SW 1271 (cell line): ENCODE measurements at regions not wholly inside any gene's neighbourhood (a gene's known extent, or its start where the extent isn't known, plus 50 kb on each side); places are given as distances from the start of the nearest gene placed in this dataset.
A peak's percentile ranks its signal among the peaks of the same experiment; 100 is the strongest.
"Not testable (repeated sequence)": the region's sequence is repeated elsewhere in the genome, so short reads cannot be mapped to it uniquely, and the experiment has no call there.

ENCODE experiments used
- DNase-seq, 2 experiments: peaks; one replicate each; lab custom pipeline; 2025; lab: John Stamatoyannopoulos, UW

DNA sequence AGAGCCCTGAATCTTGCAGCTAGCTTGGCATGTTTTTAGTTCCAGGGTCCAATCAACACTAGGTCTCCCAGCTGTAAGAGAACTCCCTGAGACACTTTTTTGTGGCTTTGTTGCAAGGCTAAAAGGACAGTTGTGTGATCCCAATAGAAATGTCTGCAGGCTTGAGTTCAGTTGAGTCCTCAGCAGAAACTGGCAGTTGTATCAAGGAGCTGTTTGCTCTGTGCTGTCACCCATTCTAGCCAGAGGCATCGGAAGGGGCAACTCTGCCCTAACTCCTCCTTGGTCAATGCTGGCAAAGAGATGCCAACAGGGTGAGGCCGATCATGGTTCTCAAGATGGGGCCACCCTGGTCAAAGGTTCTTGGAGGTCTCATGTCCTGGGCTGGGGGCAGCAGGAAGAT lies 224.1 kb downstream of the BUB3 start:
- DNase-seq, result no peak

DNA sequence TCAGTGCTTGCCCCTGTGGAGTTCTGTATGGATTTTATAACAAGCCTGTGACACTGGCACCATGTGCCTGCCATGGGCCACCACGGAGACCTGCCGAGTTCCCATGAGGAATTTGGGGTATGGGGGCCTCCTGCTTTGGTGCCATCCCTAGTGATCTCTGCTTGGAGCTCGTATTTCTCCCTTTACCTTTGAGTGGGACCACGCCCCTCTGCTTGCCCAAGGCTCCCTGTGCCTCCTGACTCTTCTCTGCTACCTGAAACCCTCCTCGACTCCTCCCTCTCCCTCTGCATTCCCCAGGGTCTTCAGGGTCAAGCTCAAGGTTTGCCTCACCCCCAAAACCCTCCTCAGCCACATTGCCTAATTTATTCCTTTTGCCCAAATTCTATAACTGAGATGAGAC lies 225.0 kb downstream of the BUB3 start:
- no peak for DNase-seq

DNA sequence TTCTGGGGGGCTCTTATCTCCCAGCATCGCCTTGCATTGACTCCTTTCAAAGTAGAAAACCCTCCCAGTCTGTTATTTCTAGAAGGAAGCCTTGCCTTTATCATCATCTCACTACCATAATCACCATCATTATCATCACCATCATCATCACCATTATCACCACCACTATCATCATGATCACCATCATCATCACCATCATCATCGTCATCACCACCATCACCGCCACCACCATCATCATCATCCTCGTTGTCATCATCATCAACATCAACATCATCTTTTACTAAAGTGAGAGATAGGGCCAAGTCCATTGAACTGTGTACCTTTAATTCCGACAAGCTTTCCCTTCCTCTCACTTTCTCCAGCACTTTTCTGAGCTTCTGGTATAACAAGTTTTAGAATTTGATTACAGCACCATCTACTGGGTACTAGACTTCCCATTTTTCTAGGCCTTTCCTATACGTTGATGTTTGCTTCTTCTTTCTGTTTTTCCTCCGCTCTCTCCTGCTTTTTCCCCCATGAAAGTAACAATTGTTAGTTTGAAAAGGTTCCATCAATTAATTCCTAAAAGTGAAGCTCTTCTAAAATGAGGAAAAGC lies 226.4 kb downstream of the BUB3 start:
- DNase-seq, result peak in 1 of 2 experiments; percentile 13

DNA sequence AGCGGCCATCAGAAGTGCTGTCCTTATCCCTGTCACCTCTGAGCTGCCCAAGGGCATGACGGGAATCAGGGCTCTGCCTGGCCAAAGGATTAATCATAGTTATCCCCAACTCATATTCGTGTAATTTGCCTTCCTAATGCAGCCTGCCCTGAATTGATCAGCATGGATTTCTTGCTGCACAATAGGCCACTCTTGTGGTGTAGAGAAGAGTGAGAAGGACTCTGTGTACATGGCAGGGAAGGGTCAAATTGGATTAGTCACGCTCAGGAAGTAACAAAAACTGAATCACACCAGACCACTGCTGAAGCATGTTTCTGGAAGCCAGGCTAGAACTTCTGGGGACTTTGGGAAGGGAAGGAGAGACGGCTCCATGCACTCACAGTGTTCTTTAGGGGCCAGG lies 227.0 kb downstream of the BUB3 start:
- no peak for DNase-seq

DNA sequence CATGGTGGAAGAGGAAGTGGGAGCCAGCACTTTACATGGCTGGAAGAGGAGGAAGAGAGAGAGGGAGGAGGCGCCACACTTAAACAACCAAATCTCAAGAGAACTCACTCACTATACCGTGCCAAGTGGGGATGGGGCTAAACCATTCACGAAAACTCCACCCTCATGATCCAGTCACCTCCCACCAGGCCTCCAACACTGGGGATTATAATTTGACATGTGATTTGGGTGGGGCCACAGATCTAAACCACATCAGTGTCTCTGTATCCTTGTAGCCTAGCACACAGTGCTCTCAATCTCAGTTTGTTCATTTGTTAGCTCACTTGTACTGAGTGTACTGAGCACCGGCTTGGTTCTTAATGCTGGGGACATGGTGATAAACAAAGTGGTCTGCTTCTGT lies 228.3 kb downstream of the BUB3 start:
- no peak for DNase-seq

DNA sequence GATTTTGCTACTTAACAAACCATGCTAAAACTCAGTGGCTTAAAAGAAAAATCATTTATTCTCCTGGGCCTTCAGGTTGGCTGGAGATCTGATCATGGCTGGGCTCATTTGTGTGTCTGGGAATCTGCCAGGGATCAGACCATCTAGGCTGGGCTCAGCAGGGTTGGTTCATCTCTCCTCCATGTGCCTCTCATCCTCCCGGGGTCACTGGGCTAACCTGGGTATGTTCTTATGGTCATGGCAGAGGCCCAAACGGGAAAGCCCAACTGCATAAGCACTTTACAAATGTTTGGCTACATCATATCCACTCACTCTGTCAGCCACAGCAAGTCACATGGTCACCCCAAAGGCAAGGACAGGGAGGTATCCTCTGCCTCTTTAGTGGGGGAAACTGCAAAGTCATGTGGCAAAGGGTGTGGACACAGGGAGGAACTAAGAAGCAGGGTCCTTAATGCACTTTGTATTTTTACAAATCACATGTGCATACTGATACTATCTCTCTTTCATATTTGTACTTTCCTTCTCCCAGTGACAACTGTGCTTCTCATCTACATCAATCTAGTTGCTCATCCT lies 231.4 kb downstream of the BUB3 start:
- DNase-seq, result no peak

DNA sequence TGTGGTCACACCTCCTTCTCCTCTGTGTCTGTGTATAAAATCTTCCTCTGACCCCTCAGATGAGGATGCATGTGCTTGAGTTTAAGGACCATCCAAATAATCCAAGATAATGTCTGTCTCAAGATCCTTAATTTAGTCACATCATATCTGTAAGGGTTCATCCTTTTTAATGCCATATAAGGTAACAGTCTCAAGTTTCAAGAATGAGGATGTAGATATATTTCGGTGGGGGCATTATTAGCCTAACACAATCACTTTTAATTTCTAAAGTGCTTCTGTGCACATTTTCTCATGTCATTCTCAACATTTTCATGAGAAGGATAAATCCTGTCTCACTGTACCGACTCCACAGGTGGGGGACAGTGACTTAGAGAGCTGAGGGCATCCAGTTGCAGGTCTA lies 235.3 kb downstream of the BUB3 start:
- DNase-seq, result no peak

DNA sequence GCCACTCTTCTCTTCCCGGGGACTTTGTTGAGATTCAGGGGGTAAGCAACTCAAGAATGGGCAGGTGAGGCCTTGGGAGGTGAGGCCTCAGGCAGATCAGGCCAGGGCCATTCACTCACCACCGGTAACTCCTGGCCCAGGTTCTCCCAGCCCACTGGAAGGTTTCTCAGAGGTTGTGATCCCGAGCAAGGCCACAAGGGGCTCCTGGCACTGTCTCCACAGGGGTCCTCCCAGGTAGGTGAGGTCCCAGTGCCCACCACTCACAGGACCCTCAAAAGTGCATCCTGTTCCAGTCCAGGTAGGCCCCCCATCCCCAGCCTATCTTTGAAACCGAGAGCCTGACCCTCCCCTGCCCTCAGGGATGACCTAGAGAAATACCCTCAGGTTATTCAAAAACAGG lies 236.1 kb downstream of the BUB3 start:
- DNase-seq, result no peak

DNA sequence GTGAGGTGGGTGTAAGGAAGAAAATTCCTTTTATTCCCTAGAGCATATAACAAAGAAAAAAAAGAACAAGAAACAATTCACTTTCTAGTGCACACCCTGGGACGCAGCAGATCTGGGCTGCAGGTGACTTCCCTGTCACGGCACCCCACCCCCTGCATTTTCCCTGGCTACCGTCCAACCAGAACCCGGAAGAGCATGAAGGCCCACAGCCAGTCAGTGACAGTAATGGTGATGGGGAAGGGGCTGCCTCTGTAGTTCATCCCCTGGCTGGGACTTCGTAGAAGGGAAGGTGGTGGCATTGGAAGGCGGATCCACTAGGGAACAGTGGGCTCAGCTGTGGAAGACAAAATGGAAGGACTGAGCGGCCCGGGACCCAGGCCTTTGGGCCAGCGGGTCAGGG lies 236.7 kb downstream of the BUB3 start:
- no peak for DNase-seq

DNA sequence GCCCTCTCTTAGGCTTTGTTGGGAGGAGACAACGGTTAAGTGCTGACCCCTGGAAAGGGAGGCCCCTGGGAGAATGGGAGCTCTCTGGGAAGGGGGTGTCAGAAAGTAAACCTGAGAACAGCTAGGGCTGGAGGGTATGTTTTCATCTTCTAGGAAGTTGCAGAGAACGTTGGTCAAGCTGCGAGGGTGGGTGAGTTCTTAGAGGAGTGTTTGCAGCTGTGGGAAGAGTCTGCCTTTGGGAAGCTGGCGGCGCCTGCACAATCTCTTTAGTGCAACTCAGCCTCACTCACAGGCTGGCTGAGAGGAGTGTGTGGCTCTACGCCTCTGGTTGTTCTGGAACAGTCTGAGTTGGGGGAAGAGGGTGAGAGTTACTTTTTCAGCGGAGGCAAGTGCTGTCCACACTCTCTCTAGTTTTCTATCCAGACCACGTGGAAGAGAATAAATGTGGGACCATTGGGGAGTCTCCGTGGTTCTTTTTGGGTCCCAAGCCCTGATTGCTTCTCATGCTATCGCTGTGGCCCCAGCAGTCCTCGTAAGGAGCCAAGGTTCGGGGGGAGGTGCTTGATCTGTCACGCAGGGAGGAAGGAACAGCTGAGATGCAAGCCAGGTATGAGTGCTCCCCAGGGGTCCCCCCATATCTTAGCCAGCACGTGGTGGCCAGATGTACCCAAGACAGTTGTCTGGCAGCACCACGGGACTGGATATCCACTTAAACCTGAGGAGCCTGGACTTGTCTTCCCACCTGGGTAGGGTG lies 237.2 kb downstream of the BUB3 start:
- DNase-seq, result no peak

DNA sequence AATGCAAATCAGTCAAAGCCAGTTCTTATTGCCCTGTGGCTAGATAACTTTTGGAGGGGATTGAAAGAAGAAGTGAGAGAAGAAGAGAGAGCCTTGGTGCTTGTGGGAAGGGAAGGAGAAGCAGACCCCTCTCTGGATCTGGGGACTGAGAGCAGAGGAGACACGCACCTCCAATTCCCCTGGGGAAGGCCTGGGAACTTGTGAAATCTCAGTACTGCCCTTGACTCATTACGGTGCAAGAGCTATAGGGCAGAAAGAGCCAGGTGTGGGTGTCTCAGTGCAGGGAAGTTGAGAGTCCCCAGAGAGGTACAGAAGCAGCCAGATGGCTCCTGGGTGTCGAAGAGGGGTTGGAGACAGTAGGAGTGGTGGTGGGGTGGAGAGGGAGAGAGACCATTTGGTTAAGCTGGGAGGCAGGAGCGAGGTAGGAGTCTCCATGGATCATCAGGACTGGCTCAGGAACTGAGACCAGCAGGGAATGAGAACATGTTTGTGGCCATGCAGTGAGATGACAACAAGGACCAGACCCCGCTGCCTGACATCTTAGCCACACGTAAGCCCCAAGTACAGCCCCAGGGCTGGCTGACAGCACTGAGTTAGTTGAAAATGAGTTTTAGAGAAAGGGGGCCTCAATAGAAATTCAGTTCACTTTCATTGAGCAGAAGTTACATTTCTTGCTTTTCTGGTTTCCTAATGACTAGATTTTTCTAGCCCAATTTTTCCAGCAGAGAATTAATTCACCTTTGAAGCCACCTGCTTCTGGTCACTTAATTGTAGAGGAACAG lies 238.2 kb downstream of the BUB3 start:
- DNase-seq, result no peak

DNA sequence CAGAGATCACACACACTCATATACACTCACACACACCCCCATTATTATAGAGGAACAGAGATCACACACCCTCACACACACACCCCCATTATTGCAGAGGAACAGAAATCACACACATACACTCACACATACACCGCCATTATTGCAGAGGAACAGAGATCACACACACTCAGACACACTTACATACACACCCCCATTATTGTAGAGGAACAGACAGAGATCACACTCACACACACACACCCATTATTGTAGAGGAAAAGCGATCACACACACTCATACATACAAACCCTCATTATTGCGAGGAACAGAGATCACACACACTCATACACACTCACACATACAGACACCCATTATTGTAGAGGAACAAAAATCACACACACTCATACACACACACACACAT lies 239.0 kb downstream of the BUB3 start:
- DNase-seq, result no peak

DNA sequence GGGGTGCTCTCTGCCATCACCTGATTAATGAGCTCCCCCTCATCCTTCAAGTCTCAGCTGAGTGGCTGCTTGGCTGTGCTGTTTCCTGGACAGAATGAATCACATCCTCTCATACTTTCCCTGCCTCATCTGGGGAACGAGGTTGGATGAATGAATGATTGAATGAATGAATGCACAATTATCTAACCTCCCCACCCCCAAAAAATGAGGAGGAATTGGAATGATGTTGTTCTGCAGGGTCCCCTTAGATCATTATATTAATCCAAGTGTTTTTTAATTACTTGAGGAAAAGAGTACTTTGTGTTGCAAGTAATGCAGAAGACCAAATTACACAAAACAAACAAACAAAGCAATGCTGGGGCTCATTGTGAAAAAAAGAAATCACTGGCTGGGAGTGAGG lies 240.2 kb downstream of the BUB3 start:
- no peak for DNase-seq

DNA sequence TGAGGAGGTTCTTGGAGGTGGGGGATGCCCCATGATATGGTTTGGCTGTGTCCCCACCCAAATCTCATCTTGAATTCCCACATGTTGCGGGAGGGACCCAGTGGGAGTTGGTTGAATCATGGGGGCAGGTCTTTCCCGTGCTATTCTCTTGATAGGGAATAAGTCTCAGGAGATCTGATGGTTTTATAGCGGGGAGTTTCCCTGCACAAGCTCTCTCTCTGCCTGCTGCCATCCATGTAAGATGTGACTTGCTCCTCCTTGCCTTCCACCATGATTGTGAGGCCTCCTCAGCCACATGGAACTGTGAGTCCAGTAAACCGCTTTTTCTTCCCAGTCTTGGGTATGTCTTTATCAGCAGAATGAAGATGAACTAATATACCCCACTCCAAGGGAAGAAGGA lies 241.0 kb downstream of the BUB3 start:
- not testable (repeated sequence) for DNase-seq

DNA sequence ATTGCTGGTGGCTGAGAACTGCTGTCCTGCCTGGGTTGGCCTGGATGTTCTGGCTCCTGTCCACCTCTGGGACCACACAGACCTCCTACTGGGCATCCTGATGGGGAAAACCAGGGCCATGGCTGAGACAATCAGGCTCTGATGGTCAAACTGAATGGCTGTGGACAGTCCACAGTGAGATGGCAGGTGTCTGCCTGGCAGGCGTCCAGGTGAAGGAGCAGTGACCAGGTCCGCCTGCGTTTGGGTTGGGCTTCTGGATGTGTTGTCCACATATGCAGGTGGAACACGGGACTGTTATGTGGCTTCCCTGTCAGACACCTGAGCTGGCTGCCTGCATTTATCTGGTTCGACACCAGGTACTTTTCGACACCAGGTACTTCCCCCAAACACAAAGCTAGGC lies 241.7 kb downstream of the BUB3 start:
- no peak for DNase-seq

DNA sequence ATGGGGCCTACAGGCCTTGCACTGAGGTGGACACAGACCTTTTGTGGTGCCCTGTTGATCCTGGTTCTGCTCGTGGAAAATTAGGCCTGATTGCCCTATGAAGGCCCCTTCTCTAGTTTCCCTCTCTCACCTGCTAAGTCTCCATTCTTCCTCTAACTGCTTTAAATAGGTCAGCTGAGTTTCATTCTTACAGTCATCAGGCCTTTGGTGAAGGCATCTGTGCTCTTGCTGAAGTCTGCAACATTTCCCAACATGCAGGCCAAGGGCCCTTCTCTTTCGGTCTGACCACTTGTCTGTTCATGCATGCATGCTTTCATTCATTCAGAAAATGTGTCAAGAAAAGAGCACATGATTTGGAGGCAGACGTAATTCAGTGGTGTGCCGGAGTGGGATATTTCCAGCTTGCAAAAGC lies 244.0 kb downstream of the BUB3 start:
- DNase-seq, result no peak

DNA sequence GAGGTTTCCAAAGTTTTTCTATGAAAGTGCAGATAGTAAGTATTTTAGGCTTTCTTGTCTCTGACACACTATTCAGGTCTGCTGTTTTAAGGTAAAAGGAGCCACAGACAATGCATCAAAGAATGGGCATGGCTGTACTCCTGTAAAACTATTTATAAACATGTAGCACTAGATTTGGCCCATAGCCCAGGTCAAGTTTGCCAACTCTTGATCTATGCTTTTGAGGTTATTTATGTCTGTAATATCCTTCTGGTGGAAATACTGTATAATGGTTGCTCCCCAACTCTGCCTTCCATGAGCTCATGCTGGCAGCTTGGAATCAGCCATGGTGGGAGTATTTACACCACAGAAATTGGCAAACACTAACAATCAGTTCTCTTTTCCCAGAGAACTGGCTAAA lies 244.6 kb downstream of the BUB3 start:
- no peak for DNase-seq

DNA sequence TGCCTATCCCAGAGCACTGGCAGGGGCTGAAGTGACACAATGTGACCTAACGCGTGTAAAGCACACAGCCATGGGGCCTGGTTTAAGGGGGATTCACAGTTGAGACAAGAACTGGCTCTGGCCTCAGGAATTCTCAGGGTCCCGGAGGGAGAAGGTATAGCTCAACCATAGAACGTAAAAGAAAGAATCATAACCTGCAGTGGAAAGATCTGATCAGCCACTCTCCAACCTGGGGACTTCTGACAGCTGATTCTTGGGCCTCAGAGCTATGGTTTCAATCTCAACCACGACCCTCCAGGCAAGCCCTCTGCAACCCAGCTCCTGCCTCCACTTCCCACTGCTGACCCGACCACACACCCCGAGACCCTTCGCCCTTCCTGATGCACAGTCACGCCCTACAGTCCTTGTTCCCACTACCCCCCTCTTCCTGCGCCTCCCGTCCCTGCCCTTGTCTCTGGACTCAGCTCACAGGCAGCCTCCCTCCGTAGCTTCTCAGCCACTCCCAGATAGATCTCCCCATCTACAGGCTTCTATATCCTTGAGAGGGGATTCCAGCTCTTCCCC lies 245.2 kb downstream of the BUB3 start:
- DNase-seq, result no peak

DNA sequence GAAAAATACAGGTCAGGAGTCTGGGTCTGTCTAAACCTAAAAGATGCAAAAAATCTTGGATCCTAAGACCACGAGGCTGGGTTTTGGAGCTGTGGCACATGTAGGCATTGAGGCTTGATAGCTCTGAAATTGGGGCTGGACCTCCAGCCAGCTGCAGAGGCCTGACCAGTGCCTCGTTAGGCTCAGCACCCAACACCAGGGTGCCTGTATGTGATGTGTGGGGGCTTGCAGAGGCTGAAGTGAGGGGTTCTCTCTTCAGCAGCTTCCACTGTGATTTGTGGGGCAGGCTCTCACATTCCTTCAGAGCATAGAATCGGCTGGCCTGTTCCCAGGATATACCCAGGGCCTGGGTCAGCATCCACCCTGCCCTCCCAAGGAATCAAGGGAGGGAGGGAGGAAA lies 247.8 kb downstream of the BUB3 start:
- no peak for DNase-seq

DNA sequence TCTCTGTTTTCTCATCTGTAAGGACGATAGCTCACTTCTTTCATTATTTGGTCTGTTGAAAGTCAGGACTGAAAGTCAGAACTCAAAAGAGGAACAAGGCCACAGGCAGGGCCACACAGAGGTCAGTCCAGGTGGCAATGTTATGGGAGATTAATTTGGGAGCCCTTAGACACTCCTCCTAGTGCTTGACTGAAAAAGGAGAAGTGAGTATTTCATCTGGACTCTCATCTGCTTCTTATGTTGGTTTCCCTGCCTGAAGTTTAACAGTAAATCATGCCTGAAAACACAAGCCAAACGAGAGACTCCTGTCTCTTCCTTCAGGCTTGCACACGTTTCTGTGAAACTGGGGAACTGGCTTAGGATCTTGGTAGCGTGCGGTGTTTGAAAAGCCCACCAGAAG lies 248.5 kb downstream of the BUB3 start:
- DNase-seq, result no peak

DNA sequence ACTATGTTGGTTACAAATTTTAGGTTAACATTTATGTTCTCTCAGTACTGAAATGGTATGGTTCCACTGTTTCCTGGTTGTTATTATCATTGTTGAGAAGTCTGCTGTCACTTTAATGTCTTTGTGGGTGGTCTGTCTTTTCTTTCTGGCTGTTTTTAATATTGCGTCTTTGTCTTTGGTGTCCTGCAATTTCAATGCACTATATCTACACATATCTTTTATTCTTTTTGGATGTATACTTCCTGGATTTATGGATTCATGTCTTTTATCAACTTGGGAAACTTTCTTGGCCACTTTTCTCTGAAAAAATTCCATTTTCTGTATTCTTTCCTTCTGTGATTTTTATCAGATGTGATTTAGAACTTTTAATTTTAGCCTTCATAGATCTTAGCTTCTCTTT lies 250.2 kb downstream of the BUB3 start:
- DNase-seq, result no peak

DNA sequence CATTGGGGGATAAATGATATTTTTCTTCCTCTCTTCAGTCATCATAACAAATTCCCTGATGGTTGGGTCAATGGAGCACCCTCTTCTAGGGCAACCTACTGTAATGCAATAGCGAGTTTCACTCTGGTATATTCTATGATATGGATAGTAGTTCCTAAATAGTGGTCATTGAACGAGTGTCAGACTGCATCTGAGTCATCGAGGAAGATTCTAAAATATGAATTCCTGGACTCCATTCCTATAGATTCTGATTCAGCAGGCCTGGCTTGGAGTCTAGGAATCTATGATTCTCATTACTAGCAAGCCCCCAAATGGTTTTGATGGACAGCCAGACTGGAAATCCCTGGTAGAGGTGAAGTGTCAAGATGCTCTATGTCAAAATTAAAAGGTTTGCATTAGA lies 254.5 kb downstream of the BUB3 start:
- peak in 1 of 2 experiments; percentile 2 for DNase-seq

DNA sequence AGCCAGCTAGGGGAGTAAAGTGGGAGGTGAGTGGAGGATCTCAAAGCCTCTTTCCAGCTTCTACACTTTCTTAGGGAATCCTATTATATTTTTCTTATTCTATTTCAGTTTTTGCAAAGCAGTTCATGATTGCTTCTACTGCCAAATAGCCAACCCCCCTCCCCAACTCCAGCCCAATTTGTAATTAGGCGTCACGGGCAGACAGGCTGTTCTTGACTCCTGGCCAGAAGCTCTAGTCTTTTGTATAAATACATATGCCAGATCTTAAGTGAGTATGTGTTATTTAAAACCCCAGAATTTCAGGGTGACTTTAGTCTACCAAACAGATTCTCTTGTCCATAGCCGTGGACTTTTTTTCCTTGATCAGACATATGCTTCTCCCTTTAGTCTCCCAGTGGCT lies 255.2 kb downstream of the BUB3 start:
- DNase-seq, result no peak
